ENCODE measurements at regions not wholly inside any gene's neighbourhood (a gene's known extent, or its start where the extent isn't known, plus 50 kb on each side); places are given as distances from the start of the nearest gene placed in this dataset.

DNA sequence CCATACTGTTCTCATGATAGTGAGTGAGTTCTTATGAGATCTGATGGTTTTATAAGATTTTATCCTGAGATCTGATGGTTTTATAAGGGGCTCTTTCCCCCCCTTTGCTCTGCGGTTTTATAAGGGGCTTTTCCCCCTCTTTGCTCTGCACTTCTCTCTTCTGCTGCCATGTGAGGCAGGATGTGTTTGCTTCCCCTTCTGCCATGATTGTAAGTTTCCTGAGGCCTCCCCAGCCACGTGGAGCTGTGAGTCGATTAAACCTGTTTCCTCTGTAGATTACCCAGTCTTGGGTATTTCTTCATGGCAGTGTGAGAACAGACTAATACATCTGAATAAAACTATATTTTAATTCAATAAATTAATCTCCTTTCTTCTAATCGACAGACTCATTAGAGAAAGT is 64.9 kb upstream of the ZSWIM6 start:
- Histone ChIP-seq H3K4me1 (ENCODE audit: insufficient read depth, low read length, poor library complexity, severe bottlenecking) (no peaks in the 10 kb centered on the region), H2AFZ (ENCODE audit: low read length) (no peak overlapping the region), H3K27me3 (ENCODE audit: insufficient read depth, low read length, poor library complexity, severe bottlenecking) (no peaks in the 10 kb centered on the region), H3K9me2 (replicated peaks; ENCODE audit: low read depth, low read length) (no peaks in the 10 kb centered on the region), H3K36me3 (ENCODE audit: insufficient read depth, low read length) (no peaks in the 10 kb centered on the region), H3F3A (ENCODE audit: low read depth) (no peaks in the 10 kb centered on the region), H3K4me3 (ENCODE audit: low read length, poor library complexity, severe bottlenecking) (no peak overlapping the region), H3K9ac (ENCODE audit: low read depth, low read length, poor library complexity, severe bottlenecking) (no peak overlapping the region), H3K79me2 (ENCODE audit: insufficient read depth, low read length) (no peaks in the 10 kb centered on the region), H3K9me3 (ENCODE audit: insufficient read depth, low read depth, low read length) (no peaks in the 10 kb centered on the region), H3K4me2 (ENCODE audit: low read depth, low read length, poor library complexity, severe bottlenecking) (no peak overlapping the region), H4K20me1 (ENCODE audit: insufficient read depth, low read length, poor library complexity, severe bottlenecking) (no peaks in the 10 kb centered on the region)
- no peak for TF ChIP-seq EZH2phosphoT487 (IDR thresholded peaks at IDR 0.05; ENCODE audit: borderline replicate concordance)
- TF ChIP-seq, protein P1, sequence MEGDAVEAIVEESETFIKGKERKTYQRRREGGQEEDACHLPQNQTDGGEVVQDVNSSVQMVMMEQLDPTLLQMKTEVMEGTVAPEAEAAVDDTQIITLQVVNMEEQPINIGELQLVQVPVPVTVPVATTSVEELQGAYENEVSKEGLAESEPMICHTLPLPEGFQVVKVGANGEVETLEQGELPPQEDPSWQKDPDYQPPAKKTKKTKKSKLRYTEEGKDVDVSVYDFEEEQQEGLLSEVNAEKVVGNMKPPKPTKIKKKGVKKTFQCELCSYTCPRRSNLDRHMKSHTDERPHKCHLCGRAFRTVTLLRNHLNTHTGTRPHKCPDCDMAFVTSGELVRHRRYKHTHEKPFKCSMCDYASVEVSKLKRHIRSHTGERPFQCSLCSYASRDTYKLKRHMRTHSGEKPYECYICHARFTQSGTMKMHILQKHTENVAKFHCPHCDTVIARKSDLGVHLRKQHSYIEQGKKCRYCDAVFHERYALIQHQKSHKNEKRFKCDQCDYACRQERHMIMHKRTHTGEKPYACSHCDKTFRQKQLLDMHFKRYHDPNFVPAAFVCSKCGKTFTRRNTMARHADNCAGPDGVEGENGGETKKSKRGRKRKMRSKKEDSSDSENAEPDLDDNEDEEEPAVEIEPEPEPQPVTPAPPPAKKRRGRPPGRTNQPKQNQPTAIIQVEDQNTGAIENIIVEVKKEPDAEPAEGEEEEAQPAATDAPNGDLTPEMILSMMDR (conservative IDR thresholded peaks at IDR 0.05; ENCODE audit: low read length), result no peak

DNA sequence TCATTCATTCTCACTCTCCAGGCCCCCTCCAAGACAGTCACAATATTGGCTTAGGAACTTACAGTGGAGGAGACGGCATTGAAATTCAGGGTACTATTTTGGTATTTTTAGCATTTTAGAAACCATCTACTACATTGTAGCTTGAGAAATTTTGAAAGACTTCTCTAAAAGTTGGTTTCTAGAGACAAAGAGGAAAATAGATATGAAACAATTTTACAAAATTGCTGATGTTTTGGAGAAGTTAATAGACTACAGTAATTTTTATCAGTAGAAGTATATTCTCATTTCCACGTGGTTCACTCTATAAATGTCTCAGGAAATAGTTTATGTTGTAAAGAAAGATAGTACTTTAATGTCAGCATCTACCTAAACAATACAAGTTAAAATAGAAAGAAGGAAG is 63.2 kb upstream of the ZSWIM6 start:
- no peaks in the 10 kb centered on the region for H3K9me2 ChIP-seq (replicated peaks; ENCODE audit: low read depth, low read length)
- no peaks in the 10 kb centered on the region for H3K9me3 ChIP-seq (ENCODE audit: insufficient read depth, low read depth, low read length)
- no peaks in the 10 kb centered on the region for H3K36me3 ChIP-seq (ENCODE audit: insufficient read depth, low read length)
- no peak overlapping the region for H3K4me3 ChIP-seq (ENCODE audit: low read length, poor library complexity, severe bottlenecking)
- H3K9ac ChIP-seq (ENCODE audit: low read depth, low read length, poor library complexity, severe bottlenecking), result no peak overlapping the region
- H3K4me2 ChIP-seq (ENCODE audit: low read depth, low read length, poor library complexity, severe bottlenecking), result no peak overlapping the region
- no peaks in the 10 kb centered on the region for H3K27me3 ChIP-seq (ENCODE audit: insufficient read depth, low read length, poor library complexity, severe bottlenecking)
- no peaks in the 10 kb centered on the region for H4K20me1 ChIP-seq (ENCODE audit: insufficient read depth, low read length, poor library complexity, severe bottlenecking)
- H3F3A ChIP-seq (ENCODE audit: low read depth), result no peaks in the 10 kb centered on the region
- H3K79me2 ChIP-seq (ENCODE audit: insufficient read depth, low read length), result no peaks in the 10 kb centered on the region
- 0 out of 2 replicates have a peak overlapping the region, but pooled peaks have one; percentile 31 for H2AFZ ChIP-seq (ENCODE audit: low read length)
- TF ChIP-seq EZH2phosphoT487 (IDR thresholded peaks at IDR 0.05; ENCODE audit: borderline replicate concordance), result no peak
- TF ChIP-seq, protein P1 (conservative IDR thresholded peaks at IDR 0.05; ENCODE audit: low read length), result no peak
- no peaks in the 10 kb centered on the region for H3K4me1 ChIP-seq (ENCODE audit: insufficient read depth, low read length, poor library complexity, severe bottlenecking)

DNA sequence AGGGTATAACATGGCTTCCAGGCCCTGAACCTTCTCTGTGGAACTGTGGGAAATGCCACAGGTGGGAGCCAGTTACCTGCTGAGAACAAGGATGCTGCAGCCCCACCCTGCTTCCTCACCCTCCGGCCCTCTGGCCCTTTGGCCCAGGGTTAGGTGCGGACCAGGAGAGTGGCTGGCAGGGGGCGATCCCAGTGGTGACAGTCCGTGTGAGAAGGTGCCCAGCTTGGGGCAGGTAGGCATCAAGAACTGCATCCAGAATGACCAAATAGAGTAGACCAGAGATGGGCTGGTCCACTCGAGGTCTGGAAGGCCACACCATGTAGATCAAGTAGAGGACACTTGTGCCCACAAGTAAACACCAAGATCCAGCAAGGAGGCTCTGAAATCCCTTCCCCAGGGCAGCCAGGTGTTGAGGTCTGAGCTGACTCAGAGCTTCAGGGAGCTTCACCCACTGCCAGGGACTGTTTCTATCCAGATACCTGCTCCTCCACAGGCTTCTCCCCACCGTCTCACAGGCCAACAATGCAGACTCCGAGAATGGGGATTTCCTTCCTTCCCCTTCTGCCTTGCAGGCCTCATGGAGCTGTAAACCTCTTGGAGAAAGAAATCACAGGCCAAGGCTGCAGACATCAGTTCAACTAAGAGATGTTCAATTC is 61.4 kb upstream of the ZSWIM6 start:
- Histone ChIP-seq H2AFZ (ENCODE audit: low read length) (no peak overlapping the region), H3K9me3 (ENCODE audit: insufficient read depth, low read depth, low read length) (no peaks in the 10 kb centered on the region), H3K4me2 (ENCODE audit: low read depth, low read length, poor library complexity, severe bottlenecking) (no peak overlapping the region), H3K27me3 (ENCODE audit: insufficient read depth, low read length, poor library complexity, severe bottlenecking) (no peaks in the 10 kb centered on the region), H3K9ac (ENCODE audit: low read depth, low read length, poor library complexity, severe bottlenecking) (no peak overlapping the region), H4K20me1 (ENCODE audit: insufficient read depth, low read length, poor library complexity, severe bottlenecking) (no peaks in the 10 kb centered on the region), H3F3A (ENCODE audit: low read depth) (no peaks in the 10 kb centered on the region), H3K36me3 (ENCODE audit: insufficient read depth, low read length) (no peaks in the 10 kb centered on the region), H3K9me2 (replicated peaks; ENCODE audit: low read depth, low read length) (no peaks in the 10 kb centered on the region), H3K4me1 (ENCODE audit: insufficient read depth, low read length, poor library complexity, severe bottlenecking) (no peaks in the 10 kb centered on the region), H3K4me3 (ENCODE audit: low read length, poor library complexity, severe bottlenecking) (no peak overlapping the region), H3K79me2 (ENCODE audit: insufficient read depth, low read length) (no peaks in the 10 kb centered on the region)
- TF ChIP-seq EZH2phosphoT487 (IDR thresholded peaks at IDR 0.05; ENCODE audit: borderline replicate concordance), result no peak
- TF ChIP-seq, protein P1 (conservative IDR thresholded peaks at IDR 0.05; ENCODE audit: low read length), result no peak
